ENCODE measurements at regions not wholly inside any gene's neighbourhood (a gene's known extent, or its start where the extent isn't known, plus 50 kb on each side); places are given as distances from the start of the nearest gene placed in this dataset.

DNA sequence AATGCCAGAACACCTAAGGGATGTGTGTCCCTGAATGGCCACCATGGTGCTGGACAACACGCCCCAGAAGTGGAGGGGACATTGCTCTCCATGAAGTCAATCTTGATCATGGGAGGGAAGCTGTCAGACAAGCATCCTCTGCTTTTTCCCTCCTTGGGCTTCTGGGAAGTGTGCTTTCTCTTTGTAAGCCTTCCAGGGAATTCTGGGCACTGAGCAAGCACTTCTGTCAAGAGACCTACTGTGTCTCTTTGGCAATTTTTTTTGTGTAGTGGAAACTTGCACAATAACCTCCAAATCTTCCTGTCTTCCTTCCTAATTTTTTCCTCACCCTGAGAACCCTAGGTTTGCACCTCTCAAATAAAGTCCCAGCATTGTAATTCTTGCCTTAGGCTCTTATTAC is 132.0 kb downstream of the SEC61B start:
- no peak overlapping the region for H4K91ac ChIP-seq (replicated peaks; ENCODE audit: insufficient read length, low read length)
- no peaks in the 10 kb centered on the region for H3K36me3 ChIP-seq (ENCODE audit: control insufficient read depth in 2 of 4, insufficient read depth in 4 of 4, low read length in 3 of 4)
- no peak overlapping the region for H3K27ac ChIP-seq (ENCODE audit: low read depth, low read length)
- no peak overlapping the region for H4K8ac ChIP-seq (ENCODE audit: extremely low read depth, insufficient read depth, low read length)
- H3K56ac ChIP-seq (replicated peaks; ENCODE audit: insufficient read length, low read depth, low read length): no peak overlapping the region
- H4K5ac ChIP-seq (ENCODE audit: insufficient read length, low read depth, low read length): no peak overlapping the region
- ChIA-PET CTCF (ENCODE audit: partially characterized antibody) (no interaction called here), POLR2A (ENCODE audit: partially characterized antibody) (no interaction called here)
- no peak overlapping the region for H3K14ac ChIP-seq (ENCODE audit: insufficient read length)
- no peaks in the 10 kb centered on the region for H3K79me2 ChIP-seq (ENCODE audit: control insufficient read depth in 1 of 2, insufficient read depth in 2 of 2, low read length in 2 of 2)
- no peak overlapping the region for H3K23ac ChIP-seq (ENCODE audit: insufficient read length)
- H3K9me3 ChIP-seq (ENCODE audit: insufficient read depth in 2 of 2, low read depth in 1 of 2, low read length in 1 of 2): no peaks in the 10 kb centered on the region
- H3K4me3 ChIP-seq (ENCODE audit: extremely low read depth in 1 of 4, insufficient read depth in 2 of 4, low read depth in 3 of 4, low read length in 4 of 4): no peak overlapping the region
- FAIRE-seq: no peak
- H2BK15ac ChIP-seq (ENCODE audit: low read length): no peak overlapping the region
- peaks cover 0 to 3% (median 0%) of the 10 kb centered on the region in 4 experiments; a peak in 1 of 7 replicates for H3K4me1 ChIP-seq (replicated peaks in 1 of 4; ENCODE audit: control insufficient read depth in 3 of 4, insufficient read depth in 4 of 4, low read length in 3 of 4)
- H3K79me1 ChIP-seq (ENCODE audit: low read depth, low read length): no peaks in the 10 kb centered on the region
- DNase-seq (ENCODE audit: low read depth in 1 of 2, low spot score in 2 of 2): no peak
- WGBS, 2 experiments (ENCODE audit: extremely low coverage in 1 of 2, insufficient coverage in 1 of 2, insufficient read length in 1 of 2, insufficient replicate concordance in 2 of 2, low coverage in 1 of 2, low lambda C conversion rate in 2 of 2, missing lambda C conversion rate in 1 of 2): 100% methylated on average over 1 of the region's 1 CpG; no CpG with 5 or more reads in 1 of the 2 experiments
- no peak overlapping the region; the same call in 1 of the 2 replicates for H2AFZ ChIP-seq (ENCODE audit: low read length)
- no peak overlapping the region for H3K9ac ChIP-seq (replicated peaks in 1 of 4; ENCODE audit: extremely low read depth in 1 of 4, low read depth in 3 of 4, low read length in 3 of 4)
- H2BK120ac ChIP-seq (replicated peaks; ENCODE audit: low read depth, low read length): no peak overlapping the region
- no peak overlapping the region for H2BK12ac ChIP-seq (ENCODE audit: low read depth, low read length)
- no peak overlapping the region for H3K4me2 ChIP-seq (ENCODE audit: insufficient read depth in 1 of 2, low read depth in 2 of 2, low read length in 2 of 2)
- no peak overlapping the region for H2BK5ac ChIP-seq (ENCODE audit: low read depth, low read length)
- no peaks in the 10 kb centered on the region for H3K23me2 ChIP-seq (ENCODE audit: low read depth, low read length)
- H3K18ac ChIP-seq (ENCODE audit: extremely low read depth, low read length): no peak overlapping the region
- no peak overlapping the region for H3K4ac ChIP-seq (replicated peaks; ENCODE audit: insufficient read length, low read depth, low read length)
- H2BK20ac ChIP-seq (ENCODE audit: low read length): no peak overlapping the region
- H2AK5ac ChIP-seq (ENCODE audit: low read depth, low read length): no peak overlapping the region
- no peaks in the 10 kb centered on the region; a peak in 1 of 7 replicates for H3K27me3 ChIP-seq (replicated peaks in 1 of 4; ENCODE audit: control insufficient read depth in 3 of 4, extremely low read depth in 1 of 4, insufficient read depth in 3 of 4, low read length in 3 of 4)
- no peaks in the 10 kb centered on the region for H4K20me1 ChIP-seq (replicated peaks in 1 of 2; ENCODE audit: control insufficient read depth in 1 of 2, insufficient read depth in 2 of 2, low read length in 2 of 2)
- TF ChIP-seq CTBP2 (IDR thresholded peaks at IDR 0.05; ENCODE audit: borderline replicate concordance, insufficient read depth, insufficient read length, low read length) (no peak), CEBPB (IDR thresholded peaks at IDR 0.05; ENCODE audit: low read depth, low read length) (no peak), RNF2 (IDR thresholded peaks at IDR 0.05; ENCODE audit: borderline replicate concordance, low read depth, low read length, missing control alignments, poor library complexity, severe bottlenecking) (no peak), JUN (IDR thresholded peaks at IDR 0.05; ENCODE audit: low read depth, low read length) (no peak), PHF8 (conservative IDR thresholded peaks at IDR 0.05; ENCODE audit: low read depth, low read length) (no peak), KDM4A (IDR thresholded peaks at IDR 0.05; ENCODE audit: low read depth, low read length, severe bottlenecking) (no peak), GTF2F1 (IDR thresholded peaks at IDR 0.05; ENCODE audit: borderline replicate concordance, low read depth, low read length) (no peak), SIN3A (conservative IDR thresholded peaks at IDR 0.05 in 1 of 2, IDR thresholded peaks at IDR 0.05 in 1 of 2; ENCODE audit: low read depth in 1 of 2, low read length in 2 of 2) (no peak), POLR2A (IDR thresholded peaks at IDR 0.05; ENCODE audit: control extremely low read depth in 1 of 2, low read depth in 2 of 2, low read length in 2 of 2) (no peak), BRCA1 (IDR thresholded peaks at IDR 0.05; ENCODE audit: low read depth, low read length) (no peak), POU5F1 (IDR thresholded peaks at IDR 0.05; ENCODE audit: low read depth, low read length) (no peak), RBBP5 (IDR thresholded peaks at IDR 0.05; ENCODE audit: borderline replicate concordance, low read depth, low read length) (no peak), USF2 (IDR thresholded peaks at IDR 0.05; ENCODE audit: low read length) (no peak), TCF12 (IDR thresholded peaks at IDR 0.05; ENCODE audit: low read depth, low read length) (no peak)
